PC-3 (cell line): ENCODE measurements at regions not wholly inside any gene's neighbourhood (a gene's known extent, or its start where the extent isn't known, plus 50 kb on each side); places are given as distances from the start of the nearest gene placed in this dataset.

Experiments
- ATAC-seq: fragments of 200-7000 bp; cut with Tn5 transposase; 2 replicates; pipeline ENCODE4 v1.9.1; 2020; ENCODE audit warnings: mild to moderate bottlenecking, moderate library complexity
- BruUV-seq: library from RNA; stranded (reverse); fragments of 400-500 nt; replicated peaks from 2 replicates; lab custom pipeline; 2021; lab: Mats Ljungman, UMichigan
- CTCF ChIA-PET: fragments of 300-600 bp; sonication (Branson Sonifier 250); formaldehyde crosslinking; loops from one replicate; lab custom pipeline; 2022; ENCODE audit warnings: antibody characterized with exemption; lab: Charles Lee
- POLR2A ChIA-PET: fragments of 300-600 bp; sonication (Branson Sonifier 250); formaldehyde crosslinking; loops from one replicate; lab custom pipeline; 2022; ENCODE audit warnings: antibody characterized with exemption; ENCODE audit not compliant: unreplicated experiment; lab: Charles Lee
- DNase-seq: peaks from one replicate; pipeline ENCODE4 v3.0.0-alpha.2; 2015
- H2AFZ ChIP-seq: fragments of 300-600 bp; sonication (generic); 2 replicates; pipeline ENCODE4 v1.6.0; 2016; ENCODE audit warnings: antibody characterized with exemption, low read length
- H3F3A ChIP-seq: fragments of 300-600 bp; sonication (generic); one replicate; pipeline ENCODE4 v1.6.0; 2017; ENCODE audit warnings: antibody characterized with exemption, low read length, control low read depth, mild to moderate bottlenecking; ENCODE audit not compliant: unreplicated experiment
- H3K27ac ChIP-seq: fragments of 300-600 bp; sonication (generic); 2 replicates; pipeline ENCODE4 v1.5.1; 2016; ENCODE audit warnings: mild to moderate bottlenecking, low read length
- H3K27me3 ChIP-seq: fragments of 300-600 bp; sonication (generic); 2 replicates; pipeline ENCODE4 v1.6.1; 2016; ENCODE audit warnings: low read length, mixed read lengths
- H3K36me3 ChIP-seq: fragments of 300-600 bp; sonication (generic); 2 replicates; pipeline ENCODE4 v1.6.1; 2016; ENCODE audit warnings: low read depth, mixed run types, low read length, mixed read lengths
- H3K4me1 ChIP-seq: fragments of 300-600 bp; sonication (generic); 2 replicates; pipeline ENCODE4 v1.5.1; 2016; ENCODE audit warnings: low read length; ENCODE audit not compliant: insufficient read depth
- H3K4me2 ChIP-seq: fragments of 300-600 bp; sonication (generic); 2 replicates; pipeline ENCODE4 v1.6.0; 2016; ENCODE audit warnings: low read length
- H3K4me3 ChIP-seq: fragments of 300-600 bp; sonication (generic); 2 replicates; pipeline ENCODE4 v1.5.1; 2016; ENCODE audit warnings: mild to moderate bottlenecking, low read length, mixed read lengths
- H3K79me2 ChIP-seq: fragments of 300-600 bp; sonication (generic); 2 replicates; pipeline ENCODE4 v1.6.1; 2017; ENCODE audit warnings: low read length, mixed read lengths
- H3K9ac ChIP-seq: fragments of 300-600 bp; sonication (generic); 2 replicates; pipeline ENCODE4 v1.6.0; 2016; ENCODE audit warnings: mild to moderate bottlenecking, low read length
- H3K9me2 ChIP-seq: fragments of 300-600 bp; sonication (generic); replicated peaks from 2 replicates; pipeline ENCODE4 v1.6.1; 2016; ENCODE audit warnings: mixed run types, low read length, mixed read lengths
- H3K9me3 ChIP-seq: fragments of 300-600 bp; sonication (generic); 2 replicates; pipeline ENCODE4 v1.6.1; 2016; ENCODE audit warnings: low read length, mixed read lengths
- H4K20me1 ChIP-seq: fragments of 300-600 bp; sonication (generic); 2 replicates; pipeline ENCODE4 v1.6.1; 2016; ENCODE audit warnings: low read length, mixed read lengths
- CTCF ChIP-seq: fragments of 300-600 bp; sonication (generic); conservative IDR thresholded peaks from 2 replicates; pipeline ENCODE4 v1.5.1; 2017; ENCODE audit warnings: antibody characterized with exemption, low read depth, mild to moderate bottlenecking, low read length
- EZH2 ChIP-seq: fragments of 300-600 bp; sonication (generic); IDR thresholded peaks from one replicate; pipeline ENCODE4 v1.6.1; 2017; ENCODE audit warnings: antibody characterized with exemption, mild to moderate bottlenecking, low read length; ENCODE audit not compliant: unreplicated experiment
- EZH2phosphoT487 ChIP-seq: fragments of 300-600 bp; sonication (generic); IDR thresholded peaks from 2 replicates; pipeline ENCODE4 v1.6.1; 2018; ENCODE audit warnings: mild to moderate bottlenecking, antibody characterized with exemption, low read length, borderline replicate concordance
- intact Hi-C: fragments of 100-400 bp; cut with micrococcal nuclease; formaldehyde crosslinking; loops from 2 replicates; pipeline ENCODE4 v1.9.0; 2023

GRCh38 chr10:33643042-33643441 is 308.6 kb upstream of the NRP1 start:
- no TSS peak for BruUV-seq
- intact Hi-C loops: no loop called here
- no peaks in the 10 kb centered on the region for H3F3A ChIP-seq
- H2AFZ ChIP-seq: no peak overlapping the region
- TF ChIP-seq EZH2phosphoT487 (no peak), EZH2 (no peak), CTCF (no peak)
- ATAC-seq (peak; percentile 52), DNase-seq (peak; percentile 62)
- H3K4me1 ChIP-seq: no peaks in the 10 kb centered on the region
- H3K36me3 ChIP-seq: no peaks in the 10 kb centered on the region
- H3K9me2 ChIP-seq: no peaks in the 10 kb centered on the region
- no peak overlapping the region for H3K27ac ChIP-seq
- H3K9ac ChIP-seq: no peak overlapping the region
- no peak overlapping the region for H3K4me2 ChIP-seq
- H4K20me1 ChIP-seq: no peaks in the 10 kb centered on the region
- H3K9me3 ChIP-seq: no peaks in the 10 kb centered on the region
- no peaks in the 10 kb centered on the region for H3K79me2 ChIP-seq
- no peaks in the 10 kb centered on the region for H3K27me3 ChIP-seq
- ChIA-PET CTCF (no interaction called here), POLR2A (no interaction called here)
- no peak overlapping the region for H3K4me3 ChIP-seq

DNA sequence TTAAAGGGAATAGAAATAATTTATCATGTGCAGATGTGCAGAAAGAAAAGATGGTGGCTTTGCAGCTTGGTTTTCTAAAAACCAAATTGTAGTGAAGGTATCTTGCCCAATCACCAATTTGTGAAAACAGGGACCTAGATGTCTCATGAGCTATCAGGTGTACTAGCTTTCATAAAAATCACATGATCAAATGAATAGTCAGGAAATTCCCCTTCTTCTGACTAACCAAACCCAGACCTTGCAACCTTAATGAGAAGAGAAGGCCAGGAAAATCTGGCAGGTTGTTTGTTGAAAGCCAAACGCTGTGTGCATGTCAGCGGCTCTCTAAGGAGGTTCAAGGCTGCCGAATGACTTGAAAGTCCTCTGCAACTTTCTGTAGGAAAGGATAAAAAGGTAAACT is 304.4 kb upstream of the NRP1 start:
- CTCF ChIA-PET: interaction anchor here (0.6 to 0.7 kb wide), 2 partner anchors 304 to 393 kb away, joined by 3 read pairs; no protein-coding TSS in a partner anchor

More for the DNA sequence above, 304.4 kb upstream of the NRP1 start:
- POLR2A ChIA-PET: interaction anchor here (0.7 kb wide), 1 partner anchor 410 kb away, joined by 3 read pairs; no protein-coding TSS in a partner anchor
- Histone ChIP-seq H3K27ac (no peak overlapping the region), H3K4me2 (no peak overlapping the region), H3K9me2 (no peaks in the 10 kb centered on the region), H3K4me3 (no peak overlapping the region), H2AFZ (peak overlapping the region; percentile 5; the same call in 1 of the 2 replicates), H3K36me3 (no peaks in the 10 kb centered on the region), H4K20me1 (no peaks in the 10 kb centered on the region), H3F3A (no peaks in the 10 kb centered on the region), H3K4me1 (no peaks in the 10 kb centered on the region), H3K27me3 (no peaks in the 10 kb centered on the region), H3K9me3 (no peaks in the 10 kb centered on the region), H3K79me2 (no peaks in the 10 kb centered on the region), H3K9ac (no peak overlapping the region)
- BruUV-seq: no TSS peak
- DNase-seq (peak; percentile 27), ATAC-seq (no peak)
- intact Hi-C loops: no loop called here
- TF ChIP-seq EZH2phosphoT487 (no peak), CTCF (no peak), EZH2 (no peak)
